Stomach (tissue), 8 donors: ENCODE measurements at regions not wholly inside any gene's neighbourhood (a gene's known extent, or its start where the extent isn't known, plus 50 kb on each side); places are given as distances from the start of the nearest gene placed in this dataset.

Experiments used
- DNase-seq, 2 donors: peaks; one replicate each; pipeline versions ENCODE4 v3.0.0 to v3.0.0-alpha.2; 2013 to 2019
- H3K27ac ChIP-seq, 5 donors: fragments of 200-600 bp in 4 of 5; sonication (generic) in 4 of 5; one replicate each; pipeline ENCODE4 v1.5.1; 2013 to 2019; ENCODE audit warnings: mild to moderate bottlenecking in 1 of 5, moderate library complexity in 1 of 5
- H3K27me3 ChIP-seq, 3 donors: fragments of 200-600 bp; sonication (generic); one replicate each; pipeline ENCODE4 v1.5.1; 2017 to 2019; ENCODE audit warnings: mixed run types in 1 of 3
- H3K36me3 ChIP-seq, 4 donors: fragments of 200-600 bp; sonication (generic); 1 replicate in 3 of 4; 2 replicates in 1 of 4; pipeline ENCODE4 v1.5.1; 2016 to 2019
- H3K4me1 ChIP-seq, 4 donors: fragments of 200-600 bp; sonication (generic); one replicate each; pipeline ENCODE4 v1.5.1; 2016 to 2019
- H3K4me3 ChIP-seq, 4 donors: fragments of 200-600 bp; sonication (generic) in 3 of 4; one replicate each; pipeline ENCODE4 v1.5.1; 2016 to 2019; ENCODE audit warnings: mild to moderate bottlenecking in 1 of 4
- H3K9me3 ChIP-seq, 4 donors: fragments of 200-600 bp; sonication (generic); one replicate each; pipeline ENCODE4 v1.5.1; 2016 to 2019
- EP300 ChIP-seq: sonication (generic); formaldehyde crosslinking; IDR thresholded peaks from one replicate; pipeline ENCODE4 v1.6.1; 2017; ENCODE audit warnings: antibody characterized with exemption
- POLR2A ChIP-seq, 4 donors: fragments of 450-650 bp; IDR thresholded peaks; one replicate each; pipeline ENCODE4 v1.6.1; 2016; ENCODE audit warnings: antibody characterized with exemption in 4 of 4, control low read depth in 2 of 4, mild to moderate bottlenecking in 1 of 4, moderate library complexity in 1 of 4
- POLR2AphosphoS5 ChIP-seq, 3 donors: sonication (generic); formaldehyde crosslinking; IDR thresholded peaks; one replicate each; pipeline ENCODE4 v1.6.1; 2016; ENCODE audit warnings: antibody characterized with exemption in 3 of 3
- WGBS, 5 donors: extraction: QIAGEN DNeasy Blood & Tissue Kit in 3 of 5; methylation state at CpG; one replicate each; pipeline versions ENCODE4 v1.1.5 to v1.1.7; 2013 to 2018; 5-methylcytosine and 5-hydroxymethylcytosine counted together
- intact Hi-C: fragments of 100-400 bp; cut with DNase I; formaldehyde crosslinking; loops from one replicate; pipeline ENCODE4 v1.15.1; 2023; ENCODE audit warnings: low total_unique reads
- TF ChIP-seq, protein P1 (sequence below), 7 experiments: fragments of 450-650 bp in 4 of 7; fragments of 200-600 bp in 3 of 7; sonication (generic) in 3 of 7; IDR thresholded peaks; one replicate each; pipeline ENCODE4 v1.5.1; 2016 to 2019; ENCODE audit warnings: antibody characterized with exemption in 7 of 7, control low read depth in 2 of 7, mild to moderate bottlenecking in 1 of 7
- donor health status: healthy with polysubstance abuse.
- donor health status: Bipolar disorder and iron deficiency.
- donor health status: healthy.

GRCh38 chr1:70628973-70629372 lies 217.9 kb downstream of the CTH start:
- WGBS, 5 donors: 45 to 60% (median 50%) methylated on average over 2 to 5 of the region's 5 CpGs
- Histone ChIP-seq H3K9me3 (peaks cover 0 to 4% (median 0%) of the 10 kb centered on the region in 4 donors), H3K36me3 (no peaks in the 10 kb centered on the region), H3K27ac (no peak overlapping the region), H3K27me3 (no peaks in the 10 kb centered on the region), H3K4me3 (no peak overlapping the region), H3K4me1 (no peaks in the 10 kb centered on the region)
- intact Hi-C loops: no loop called here
- no peak for TF ChIP-seq POLR2AphosphoS5 (IDR thresholded peaks at IDR 0.05)
- no peak for TF ChIP-seq EP300
- DNase-seq: peak in 1 of 2 donors; percentile 29

GRCh38 chr1:70633004-70633403 lies 221.9 kb downstream of the CTH start:
- Histone ChIP-seq H3K9me3 (no peaks in the 10 kb centered on the region), H3K36me3 (no peaks in the 10 kb centered on the region), H3K27ac (no peak overlapping the region), H3K4me3 (no peak overlapping the region), H3K27me3 (no peaks in the 10 kb centered on the region), H3K4me1 (no peaks in the 10 kb centered on the region)
- intact Hi-C loops: no loop called here
- 22 to 47% (median 29%) methylated on average over 1 of the region's 1 CpG for WGBS, 5 donors
- peak in 1 of 2 donors; percentile 33 for DNase-seq
- TF ChIP-seq, protein P1, sequence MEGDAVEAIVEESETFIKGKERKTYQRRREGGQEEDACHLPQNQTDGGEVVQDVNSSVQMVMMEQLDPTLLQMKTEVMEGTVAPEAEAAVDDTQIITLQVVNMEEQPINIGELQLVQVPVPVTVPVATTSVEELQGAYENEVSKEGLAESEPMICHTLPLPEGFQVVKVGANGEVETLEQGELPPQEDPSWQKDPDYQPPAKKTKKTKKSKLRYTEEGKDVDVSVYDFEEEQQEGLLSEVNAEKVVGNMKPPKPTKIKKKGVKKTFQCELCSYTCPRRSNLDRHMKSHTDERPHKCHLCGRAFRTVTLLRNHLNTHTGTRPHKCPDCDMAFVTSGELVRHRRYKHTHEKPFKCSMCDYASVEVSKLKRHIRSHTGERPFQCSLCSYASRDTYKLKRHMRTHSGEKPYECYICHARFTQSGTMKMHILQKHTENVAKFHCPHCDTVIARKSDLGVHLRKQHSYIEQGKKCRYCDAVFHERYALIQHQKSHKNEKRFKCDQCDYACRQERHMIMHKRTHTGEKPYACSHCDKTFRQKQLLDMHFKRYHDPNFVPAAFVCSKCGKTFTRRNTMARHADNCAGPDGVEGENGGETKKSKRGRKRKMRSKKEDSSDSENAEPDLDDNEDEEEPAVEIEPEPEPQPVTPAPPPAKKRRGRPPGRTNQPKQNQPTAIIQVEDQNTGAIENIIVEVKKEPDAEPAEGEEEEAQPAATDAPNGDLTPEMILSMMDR (IDR thresholded peaks at IDR 0.05): no peak
- TF ChIP-seq POLR2A (IDR thresholded peaks at IDR 0.05) (no peak), POLR2AphosphoS5 (IDR thresholded peaks at IDR 0.05) (no peak), EP300 (no peak)

- no peak overlapping the region for H3K4me3 ChIP-seq
- TF ChIP-seq EP300: no peak
- no peak for TF ChIP-seq POLR2AphosphoS5 (IDR thresholded peaks at IDR 0.05)
- no peak for TF ChIP-seq POLR2A (IDR thresholded peaks at IDR 0.05)
- TF ChIP-seq, protein P1 (IDR thresholded peaks at IDR 0.05): no peak
- intact Hi-C loops: no loop called here
- H3K9me3 ChIP-seq: no peaks in the 10 kb centered on the region
- no peak for DNase-seq
- no peaks in the 10 kb centered on the region for H3K27me3 ChIP-seq
- 66 to 83% (median 80%) methylated on average over 3 of the region's 3 CpGs for WGBS, 5 donors
- no peaks in the 10 kb centered on the region for H3K36me3 ChIP-seq
- no peaks in the 10 kb centered on the region for H3K4me1 ChIP-seq
- no peak overlapping the region for H3K27ac ChIP-seq
Measured at GRCh38 chr1:70635868-70636267, 224.8 kb downstream of the CTH start.

DNA sequence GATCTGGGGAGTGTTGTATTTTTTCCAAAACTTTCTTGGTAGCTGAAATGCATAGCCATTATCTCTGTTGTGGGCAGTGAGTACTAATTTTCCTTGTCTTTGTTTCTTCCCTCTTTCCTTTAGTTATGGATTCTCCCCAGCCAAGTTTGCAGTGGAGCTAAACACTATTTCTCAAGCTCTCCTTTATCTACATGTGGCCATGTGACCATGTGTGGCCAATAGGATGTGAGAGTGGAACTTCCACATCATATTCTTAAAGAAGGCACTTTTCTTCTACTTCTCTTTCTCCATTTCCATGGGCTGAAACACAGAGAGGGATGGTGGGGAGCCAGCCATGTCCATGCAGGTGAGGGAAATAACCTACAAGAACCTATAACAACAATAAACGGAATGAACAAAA lies 230.8 kb downstream of the CTH start:
- Histone ChIP-seq H3K27me3 (no peaks in the 10 kb centered on the region), H3K9me3 (no peaks in the 10 kb centered on the region), H3K36me3 (no peaks in the 10 kb centered on the region), H3K4me1 (no peaks in the 10 kb centered on the region), H3K27ac (no peak overlapping the region), H3K4me3 (no peak overlapping the region)
- no peak for DNase-seq
- intact Hi-C loops: no loop called here
- TF ChIP-seq POLR2A (IDR thresholded peaks at IDR 0.05): no peak
- no peak for TF ChIP-seq POLR2AphosphoS5 (IDR thresholded peaks at IDR 0.05)
- no peak for TF ChIP-seq EP300
- TF ChIP-seq, protein P1 (IDR thresholded peaks at IDR 0.05): no peak
- WGBS, 5 donors: 88 to 95% (median 92%) methylated on average over 1 of the region's 1 CpG

- Histone ChIP-seq H3K36me3 (no peaks in the 10 kb centered on the region), H3K4me3 (no peak overlapping the region), H3K27me3 (no peaks in the 10 kb centered on the region), H3K9me3 (no peaks in the 10 kb centered on the region), H3K4me1 (no peaks in the 10 kb centered on the region), H3K27ac (no peak overlapping the region)
- intact Hi-C loops: no loop called here
- TF ChIP-seq POLR2A (IDR thresholded peaks at IDR 0.05) (no peak), POLR2AphosphoS5 (IDR thresholded peaks at IDR 0.05) (no peak), EP300 (no peak)
- TF ChIP-seq, protein P1 (IDR thresholded peaks at IDR 0.05): no peak
- DNase-seq: no peak
- WGBS, 5 donors: 86 to 92% (median 89%) methylated on average over 2 of the region's 2 CpGs
Measured at GRCh38 chr1:70656361-70656760, 245.3 kb downstream of the CTH start.
